A673 (cell line): ENCODE measurements at regions not wholly inside any gene's neighbourhood (a gene's known extent, or its start where the extent isn't known, plus 50 kb on each side); places are given as distances from the start of the nearest gene placed in this dataset.
A peak's percentile ranks its signal among the peaks of the same experiment; 100 is the strongest.

Experiments
- BruUV-seq: library from RNA; stranded (reverse); fragments of 400-500 nt; replicated peaks from 2 replicates; lab custom pipeline; 2021; lab: Mats Ljungman, UMichigan
- CTCF ChIA-PET: fragments of 300-600 bp; sonication (Branson Sonifier 250); formaldehyde crosslinking; loops from one replicate; lab custom pipeline; 2022; ENCODE audit warnings: antibody characterized with exemption; lab: Charles Lee
- POLR2A ChIA-PET: fragments of 300-600 bp; sonication (Branson Sonifier 250); formaldehyde crosslinking; loops from one replicate; lab custom pipeline; 2022; ENCODE audit warnings: antibody characterized with exemption; ENCODE audit not compliant: low non-redundant PET; lab: Charles Lee
- DNase-seq: peaks from one replicate; pipeline ENCODE4 v3.0.0-alpha.2; 2015; ENCODE audit warnings: low spot score
- H3K27ac ChIP-seq: fragments of 200-600 bp; sonication (generic); 2 replicates; pipeline ENCODE4 v1.5.1; 2016; ENCODE audit warnings: mixed run types, low read depth, mild to moderate bottlenecking, mixed read lengths, antibody characterized with exemption, low read length; ENCODE audit not compliant: poor library complexity, severe bottlenecking
- H3K27me3 ChIP-seq: fragments of 200-600 bp; sonication (generic); replicated peaks from 2 replicates; pipeline ENCODE4 v1.6.1; 2017; ENCODE audit warnings: mixed run types, low read depth, mild to moderate bottlenecking, mixed read lengths, antibody characterized with exemption, low read length; ENCODE audit not compliant: insufficient read depth, poor library complexity
- H3K36me3 ChIP-seq: fragments of 200-600 bp; sonication (generic); 2 replicates; pipeline ENCODE4 v1.6.1; 2016; ENCODE audit warnings: mixed run types, mild to moderate bottlenecking, mixed read lengths, antibody characterized with exemption, low read length; ENCODE audit not compliant: insufficient read depth, poor library complexity, severe bottlenecking
- H3K4me1 ChIP-seq: fragments of 200-600 bp; sonication (generic); 2 replicates; pipeline ENCODE4 v1.6.1; 2017; ENCODE audit warnings: mixed run types, mild to moderate bottlenecking, mixed read lengths, antibody characterized with exemption, low read length; ENCODE audit not compliant: insufficient read depth, poor library complexity, severe bottlenecking
- H3K4me3 ChIP-seq: fragments of 200-600 bp; sonication (generic); 2 replicates; pipeline ENCODE4 v1.5.1; 2016; ENCODE audit warnings: low read depth, mixed run types, mild to moderate bottlenecking, mixed read lengths, low read length; ENCODE audit not compliant: poor library complexity, severe bottlenecking
- H3K9me3 ChIP-seq: fragments of 200-600 bp; sonication (generic); 2 replicates; pipeline ENCODE4 v1.6.1; 2016; ENCODE audit warnings: mixed run types, low read depth, mild to moderate bottlenecking, mixed read lengths, antibody characterized with exemption, low read length; ENCODE audit not compliant: poor library complexity, severe bottlenecking
- EZH2 ChIP-seq: fragments of 200-600 bp; sonication (generic); IDR thresholded peaks from 2 replicates; pipeline ENCODE4 v1.6.1; 2017; ENCODE audit warnings: borderline replicate concordance, low read depth, mild to moderate bottlenecking, mixed read lengths, antibody characterized with exemption, low read length; ENCODE audit not compliant: poor library complexity, severe bottlenecking
- intact Hi-C: fragments of 100-400 bp; cut with micrococcal nuclease; formaldehyde crosslinking; loops from one replicate; pipeline ENCODE4 v1.10.0; 2022; ENCODE audit not compliant: unreplicated experiment
- TF ChIP-seq, protein P1 (sequence below): fragments of 300-800, 200-600 bp; sonication (generic); conservative IDR thresholded peaks from 2 replicates; pipeline ENCODE4 v1.5.1; 2017; ENCODE audit warnings: low read depth, mild to moderate bottlenecking, antibody characterized with exemption, low read length, moderate library complexity, mixed read lengths

DNA sequence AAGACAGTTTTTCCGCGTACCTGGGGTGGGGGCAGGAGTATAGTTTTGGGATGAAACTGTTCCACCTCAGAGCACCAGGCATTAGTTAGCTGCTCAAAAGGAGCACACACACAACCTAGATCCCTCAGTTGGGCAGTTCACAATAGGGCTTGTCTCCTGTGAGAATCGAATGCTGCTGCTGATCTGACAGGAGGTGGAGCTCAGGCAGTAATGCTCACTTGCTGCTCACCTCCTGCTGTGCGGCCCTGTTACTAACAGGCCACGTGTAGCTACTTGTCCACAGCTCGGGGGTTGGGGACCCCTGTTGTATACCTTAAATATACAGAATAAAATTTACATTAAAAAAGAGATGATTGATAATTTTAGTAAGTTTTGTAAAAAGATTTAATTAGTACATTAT lies 191.5 kb downstream of the SLC7A11 start:
- peak; percentile 40 for DNase-seq
- ChIA-PET POLR2A (no interaction called here), CTCF (no interaction called here)
- Histone ChIP-seq H3K27me3 (no peaks in the 10 kb centered on the region), H3K9me3 (no peaks in the 10 kb centered on the region), H3K36me3 (no peaks in the 10 kb centered on the region), H3K4me3 (no peak overlapping the region), H3K27ac (no peak overlapping the region), H3K4me1 (no peaks in the 10 kb centered on the region)
- BruUV-seq: no TSS peak
- TF ChIP-seq, protein P1, sequence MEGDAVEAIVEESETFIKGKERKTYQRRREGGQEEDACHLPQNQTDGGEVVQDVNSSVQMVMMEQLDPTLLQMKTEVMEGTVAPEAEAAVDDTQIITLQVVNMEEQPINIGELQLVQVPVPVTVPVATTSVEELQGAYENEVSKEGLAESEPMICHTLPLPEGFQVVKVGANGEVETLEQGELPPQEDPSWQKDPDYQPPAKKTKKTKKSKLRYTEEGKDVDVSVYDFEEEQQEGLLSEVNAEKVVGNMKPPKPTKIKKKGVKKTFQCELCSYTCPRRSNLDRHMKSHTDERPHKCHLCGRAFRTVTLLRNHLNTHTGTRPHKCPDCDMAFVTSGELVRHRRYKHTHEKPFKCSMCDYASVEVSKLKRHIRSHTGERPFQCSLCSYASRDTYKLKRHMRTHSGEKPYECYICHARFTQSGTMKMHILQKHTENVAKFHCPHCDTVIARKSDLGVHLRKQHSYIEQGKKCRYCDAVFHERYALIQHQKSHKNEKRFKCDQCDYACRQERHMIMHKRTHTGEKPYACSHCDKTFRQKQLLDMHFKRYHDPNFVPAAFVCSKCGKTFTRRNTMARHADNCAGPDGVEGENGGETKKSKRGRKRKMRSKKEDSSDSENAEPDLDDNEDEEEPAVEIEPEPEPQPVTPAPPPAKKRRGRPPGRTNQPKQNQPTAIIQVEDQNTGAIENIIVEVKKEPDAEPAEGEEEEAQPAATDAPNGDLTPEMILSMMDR: no peak
- no peak for TF ChIP-seq EZH2
- intact Hi-C loops: no loop called here

DNA sequence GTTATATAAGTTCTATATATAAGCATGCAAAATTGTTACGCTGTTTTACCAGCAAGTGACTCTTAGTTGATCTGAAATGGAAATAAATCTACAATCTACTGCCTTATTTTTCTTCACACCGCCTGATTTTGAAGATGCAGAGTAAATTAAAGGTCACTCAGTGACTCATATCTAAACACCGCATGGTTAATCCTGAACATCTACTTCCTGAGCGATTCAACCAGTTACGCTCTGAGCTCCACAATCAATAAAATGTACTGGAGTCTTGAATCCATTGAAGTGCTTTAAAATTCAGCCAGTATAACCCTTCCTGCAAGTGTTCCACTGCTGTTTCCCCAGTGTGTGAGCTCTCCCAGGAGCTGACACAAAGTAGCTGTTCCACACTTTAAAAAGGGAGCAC lies 192.8 kb downstream of the SLC7A11 start:
- intact Hi-C loops: no loop called here
- CTCF ChIA-PET: no interaction called here
- POLR2A ChIA-PET: no interaction called here

DNA sequence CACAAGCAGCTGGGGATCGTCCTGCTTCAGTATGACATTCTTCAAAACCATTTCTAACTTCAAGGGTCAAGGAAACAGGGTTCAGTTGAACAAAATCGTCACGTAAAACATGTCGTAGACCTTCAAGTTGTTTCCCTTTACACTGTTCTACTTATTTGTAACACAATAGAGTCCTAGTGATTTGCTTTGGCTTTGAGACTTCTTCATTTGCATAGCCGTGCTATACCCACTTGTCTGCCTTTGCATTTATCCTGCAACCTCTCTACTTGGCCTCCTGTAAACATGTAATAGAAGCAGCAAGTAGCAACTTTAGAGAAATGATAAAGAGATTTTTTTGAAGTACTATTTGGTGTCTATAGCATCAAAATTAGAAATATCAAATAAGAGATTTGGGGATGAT lies 194.9 kb downstream of the SLC7A11 start:
- no TSS peak for BruUV-seq
- peaks cover 3% of the 10 kb centered on the region for H3K4me1 ChIP-seq
- H3K27ac ChIP-seq: no peak overlapping the region
- intact Hi-C loops: no loop called here
- no peak overlapping the region for H3K4me3 ChIP-seq
- TF ChIP-seq, protein P1: no peak
- TF ChIP-seq EZH2: no peak
- ChIA-PET POLR2A (no interaction called here), CTCF (no interaction called here)
- DNase-seq: no peak
- no peaks in the 10 kb centered on the region for H3K36me3 ChIP-seq
- H3K9me3 ChIP-seq: no peaks in the 10 kb centered on the region
- H3K27me3 ChIP-seq: no peaks in the 10 kb centered on the region

More for the DNA sequence above, 192.8 kb downstream of the SLC7A11 start:
- Histone ChIP-seq H3K4me1 (peaks cover 3% of the 10 kb centered on the region), H3K4me3 (no peak overlapping the region), H3K36me3 (no peaks in the 10 kb centered on the region), H3K27ac (no peak overlapping the region), H3K27me3 (no peaks in the 10 kb centered on the region), H3K9me3 (no peaks in the 10 kb centered on the region)
- DNase-seq: peak; percentile 19
- TF ChIP-seq, protein P1: no peak
- TF ChIP-seq EZH2: no peak
- BruUV-seq: no TSS peak
